ENCODE measurements at regions not wholly inside any gene's neighbourhood (a gene's known extent, or its start where the extent isn't known, plus 50 kb on each side); places are given as distances from the start of the nearest gene placed in this dataset.

DNA sequence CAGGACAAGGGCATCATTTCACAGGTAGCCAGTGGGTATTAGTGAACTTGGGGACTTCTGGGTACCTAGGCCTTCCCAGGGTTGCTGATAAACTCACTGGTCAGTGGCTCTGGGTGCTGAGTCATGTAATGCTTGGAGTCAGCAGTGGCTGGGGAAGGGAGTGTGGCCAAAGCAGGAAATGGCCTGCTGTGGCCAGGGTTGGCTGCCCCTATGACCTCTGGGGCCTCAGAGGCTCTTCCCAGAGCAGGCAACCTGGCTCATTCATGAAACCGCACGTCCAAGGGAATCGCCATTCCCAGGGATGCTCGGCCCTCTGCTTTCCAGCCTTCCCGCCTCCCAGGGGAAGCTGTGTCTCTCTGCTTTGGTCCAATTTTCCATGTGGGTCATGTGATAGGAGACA, 294.9 kb downstream of the DYSF start:
- TF ChIP-seq FOXP2 (optimal IDR thresholded peaks at IDR 0.05; ENCODE audit: borderline replicate concordance, extremely low read depth, extremely low read length, insufficient read depth) (peak; percentile 28), SIN3A (IDR thresholded peaks at IDR 0.05; ENCODE audit: borderline replicate concordance, insufficient read depth, low read length) (no peak)

DNA sequence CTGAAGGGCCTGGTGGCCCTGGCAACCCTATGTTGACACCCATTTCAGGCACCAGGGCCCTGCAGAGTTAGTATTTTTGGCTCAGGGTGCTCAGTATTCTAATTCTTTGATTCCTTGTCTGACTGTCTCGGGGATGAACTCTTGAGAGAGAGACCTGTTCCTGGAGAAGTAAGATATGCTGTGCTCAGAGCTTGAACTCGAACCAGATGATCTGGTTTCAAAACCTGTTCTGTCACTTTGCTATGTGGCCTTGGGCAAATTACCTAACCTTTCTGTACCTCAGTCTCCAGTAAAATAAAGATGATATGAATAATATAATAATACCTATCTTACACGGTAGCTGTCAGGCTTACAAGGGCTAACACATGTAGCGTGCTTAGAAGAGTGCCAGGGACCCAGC, 294.2 kb downstream of the DYSF start:
- no peak for TF ChIP-seq TAF1 (IDR thresholded peaks at IDR 0.05; ENCODE audit: borderline replicate concordance, insufficient read depth, low read length)
- no peak for TF ChIP-seq SIN3A (IDR thresholded peaks at IDR 0.05; ENCODE audit: borderline replicate concordance, insufficient read depth, low read length)
- no peak for TF ChIP-seq REST (IDR thresholded peaks at IDR 0.05; ENCODE audit: insufficient read depth in 1 of 2, low read depth in 2 of 2, low read length in 2 of 2)
- TF ChIP-seq FOXP2 (optimal IDR thresholded peaks at IDR 0.05; ENCODE audit: borderline replicate concordance, extremely low read depth, extremely low read length, insufficient read depth) = no peak
- no peak for TF ChIP-seq POLR2AphosphoS5 (IDR thresholded peaks at IDR 0.05; ENCODE audit: low read depth, low read length)

- TF ChIP-seq TAF1 (IDR thresholded peaks at IDR 0.05; ENCODE audit: borderline replicate concordance, insufficient read depth, low read length) = no peak
- TF ChIP-seq SIN3A (IDR thresholded peaks at IDR 0.05; ENCODE audit: borderline replicate concordance, insufficient read depth, low read length) = peak; percentile 39; the same call in 1 of the 2 replicates
- peak in 1 of 2 experiments; percentile 48; a peak in 1 of 4 replicates for TF ChIP-seq REST (IDR thresholded peaks at IDR 0.05; ENCODE audit: insufficient read depth in 1 of 2, low read depth in 2 of 2, low read length in 2 of 2)
Measured at GRCh38 chr2:71746946-71747501, 293.7 kb downstream of the DYSF start.

DNA sequence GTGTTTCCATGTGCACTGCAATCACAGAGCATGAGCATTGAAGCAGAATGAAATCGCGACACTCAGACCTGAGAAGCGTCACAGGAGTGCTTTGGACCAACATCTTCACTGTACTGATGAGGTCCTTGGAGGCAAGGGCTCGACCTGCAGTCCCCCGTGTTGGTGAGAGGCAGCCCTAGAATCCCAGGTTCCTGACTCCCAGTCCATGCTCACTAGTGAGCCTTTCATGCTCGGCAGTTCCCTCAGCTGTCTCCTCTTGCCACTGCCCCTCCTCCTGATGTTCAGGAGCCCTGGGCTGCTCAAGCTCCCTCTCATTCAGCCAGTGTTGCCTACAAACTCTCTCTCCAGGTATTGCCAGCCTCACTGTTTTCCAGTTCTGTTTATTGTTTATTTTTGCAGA, 291.4 kb downstream of the DYSF start:
- TF ChIP-seq POLR2AphosphoS5 (IDR thresholded peaks at IDR 0.05; ENCODE audit: low read depth, low read length) = no peak
- no peak for TF ChIP-seq FOXP2 (optimal IDR thresholded peaks at IDR 0.05; ENCODE audit: borderline replicate concordance, extremely low read depth, extremely low read length, insufficient read depth)
- no peak for TF ChIP-seq SIN3A (IDR thresholded peaks at IDR 0.05; ENCODE audit: borderline replicate concordance, insufficient read depth, low read length)
- TF ChIP-seq REST (IDR thresholded peaks at IDR 0.05; ENCODE audit: insufficient read depth in 1 of 2, low read depth in 2 of 2, low read length in 2 of 2) = no peak
- no peak for TF ChIP-seq TAF1 (IDR thresholded peaks at IDR 0.05; ENCODE audit: borderline replicate concordance, insufficient read depth, low read length)

DNA sequence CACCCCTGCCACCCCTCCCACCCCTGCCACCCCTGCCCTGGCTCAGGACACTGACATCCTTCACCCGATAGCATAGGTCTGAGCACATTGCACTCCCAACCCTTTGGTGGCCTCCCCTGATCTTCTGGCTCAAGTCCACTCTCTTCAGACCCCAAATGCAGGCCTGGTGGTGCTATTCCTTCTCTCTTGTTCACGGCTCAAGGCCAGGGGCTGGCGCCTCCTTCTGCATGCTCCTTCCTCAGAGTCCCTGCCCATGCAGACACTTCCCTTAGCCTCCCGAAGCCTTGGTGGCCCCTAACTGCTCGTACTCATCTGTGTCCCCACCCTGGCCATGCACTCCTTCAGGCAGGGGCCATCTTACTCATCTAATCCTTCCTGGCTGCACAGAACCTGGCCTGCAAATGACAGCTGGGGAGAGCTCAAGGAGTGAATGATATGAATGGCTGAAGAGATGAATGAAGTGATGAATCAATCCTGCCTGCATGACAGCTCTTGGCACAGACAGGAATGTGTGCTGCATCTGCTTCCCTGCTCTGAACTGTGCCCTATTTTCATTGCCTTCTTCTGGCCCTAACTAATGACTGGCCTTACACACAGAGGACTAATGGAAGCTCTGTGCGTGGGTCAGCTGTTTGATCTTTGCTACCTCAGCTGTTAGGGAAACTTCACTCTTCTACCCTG, 290.8 kb downstream of the DYSF start:
- TF ChIP-seq REST (IDR thresholded peaks at IDR 0.05; ENCODE audit: insufficient read depth in 1 of 2, low read depth in 2 of 2, low read length in 2 of 2) (no peak), SIN3A (IDR thresholded peaks at IDR 0.05; ENCODE audit: borderline replicate concordance, insufficient read depth, low read length) (no peak), FOXP2 (optimal IDR thresholded peaks at IDR 0.05; ENCODE audit: borderline replicate concordance, extremely low read depth, extremely low read length, insufficient read depth) (no peak), TAF1 (IDR thresholded peaks at IDR 0.05; ENCODE audit: borderline replicate concordance, insufficient read depth, low read length) (no peak), POLR2AphosphoS5 (IDR thresholded peaks at IDR 0.05; ENCODE audit: low read depth, low read length) (no peak)
